GM18909 (cell line): ENCODE measurements at regions not wholly inside any gene's neighbourhood (a gene's known extent, or its start where the extent isn't known, plus 50 kb on each side); places are given as distances from the start of the nearest gene placed in this dataset.

Experiments
- ATAC-seq: cut with Tn5 transposase; IDR thresholded peaks from one replicate; pipeline ENCODE4 v1.9.1; 2021; ENCODE audit warnings: mild to moderate bottlenecking; ENCODE audit not compliant: unreplicated experiment, poor library complexity

DNA sequence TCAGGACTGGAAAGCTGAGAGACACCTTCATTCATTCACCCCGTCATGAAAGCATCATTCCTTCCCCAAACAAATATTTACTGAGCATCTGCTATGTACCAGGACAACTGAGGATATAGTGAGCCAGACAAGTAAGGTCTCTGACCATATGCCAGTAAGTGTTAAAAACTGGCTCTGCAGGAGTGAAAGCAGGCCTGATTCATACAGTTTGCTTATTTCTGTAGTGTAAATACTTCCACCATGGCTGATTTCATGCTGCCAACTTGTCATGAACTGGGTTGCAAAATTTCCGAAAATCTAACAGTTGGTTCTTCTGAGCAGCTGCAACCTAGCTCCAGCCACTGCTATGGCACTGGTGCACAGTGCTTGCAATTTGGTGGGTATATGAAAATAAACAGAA is 68.1 kb downstream of the YIPF5 start:
- no peak for ATAC-seq

DNA sequence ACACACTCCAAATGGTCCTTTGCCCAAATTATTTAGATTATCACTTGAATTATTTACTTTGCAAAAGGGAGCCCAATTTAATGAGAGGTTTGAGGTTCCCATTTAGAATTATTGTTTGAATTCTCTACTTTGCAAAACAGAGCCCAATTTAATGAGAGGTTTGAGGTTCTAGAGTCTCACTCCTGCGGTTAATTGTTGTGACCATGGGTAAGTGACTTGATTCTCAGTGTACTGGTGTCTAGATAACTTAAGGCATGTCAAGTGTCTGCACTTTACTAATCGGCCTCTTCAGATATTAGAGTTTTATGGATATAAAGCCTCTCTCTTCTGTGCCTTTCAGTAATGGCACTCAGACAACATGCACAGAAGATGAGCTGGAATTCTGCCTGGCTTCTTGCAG is 67.5 kb downstream of the YIPF5 start:
- no peak for ATAC-seq

DNA sequence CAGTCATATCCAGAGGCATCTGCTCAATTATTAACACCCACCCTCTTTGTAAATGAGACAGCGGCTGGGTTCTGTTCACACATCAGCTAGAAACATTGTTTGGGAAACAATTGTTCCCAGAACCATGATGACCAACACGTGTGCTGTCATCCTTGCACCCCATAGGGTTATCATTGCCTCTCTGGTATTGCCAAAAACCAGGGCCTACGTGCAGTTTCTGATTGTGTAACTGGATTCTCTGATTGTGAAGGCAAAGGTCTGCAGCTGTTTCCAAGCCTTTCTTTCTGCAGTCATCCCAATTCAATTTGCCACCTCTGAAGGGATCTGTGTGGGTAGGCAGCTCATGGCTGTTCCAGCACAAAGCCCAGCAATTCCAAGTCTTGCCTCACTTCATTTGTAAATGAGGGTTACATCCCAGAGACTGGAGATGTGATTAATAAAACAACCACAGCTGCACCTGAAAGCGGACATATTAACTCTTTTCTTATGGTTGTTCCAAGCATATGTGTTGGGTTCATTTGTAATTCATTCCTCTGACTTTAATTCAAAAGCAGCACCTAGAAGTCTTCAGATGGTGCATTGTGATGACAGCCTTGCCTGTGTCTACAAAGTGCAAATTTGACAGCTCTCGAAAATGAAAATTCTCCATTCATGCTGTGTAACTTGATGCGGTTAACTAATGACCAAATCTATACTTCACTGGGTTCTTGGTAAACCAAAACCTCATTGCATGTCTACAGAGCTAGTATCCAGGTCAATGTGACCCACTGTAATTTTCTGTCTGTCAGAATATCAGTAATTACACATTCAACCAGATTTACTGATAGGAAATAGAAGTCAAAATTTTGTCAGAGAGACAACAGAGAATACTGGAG is 66.6 kb downstream of the YIPF5 start:
- ATAC-seq, result no peak

DNA sequence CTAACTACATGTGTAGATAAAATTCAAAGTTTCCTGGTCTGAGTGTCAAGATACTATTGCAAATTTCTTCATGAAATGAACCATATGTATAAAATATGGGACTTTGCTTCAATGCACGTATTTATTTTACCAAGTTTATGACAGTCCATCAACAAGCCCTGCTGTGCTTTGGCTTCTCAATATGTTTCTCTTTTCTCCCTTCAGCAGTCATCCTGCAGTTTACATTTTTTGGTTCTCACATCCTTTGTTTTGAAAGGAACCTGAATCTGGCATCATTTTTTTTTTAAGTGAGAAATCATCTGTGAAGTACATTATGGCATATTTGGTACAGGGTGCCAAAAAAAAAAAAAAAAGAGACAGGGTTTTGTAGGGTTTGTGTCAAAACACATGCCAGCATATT is 65.1 kb downstream of the YIPF5 start:
- no peak for ATAC-seq

DNA sequence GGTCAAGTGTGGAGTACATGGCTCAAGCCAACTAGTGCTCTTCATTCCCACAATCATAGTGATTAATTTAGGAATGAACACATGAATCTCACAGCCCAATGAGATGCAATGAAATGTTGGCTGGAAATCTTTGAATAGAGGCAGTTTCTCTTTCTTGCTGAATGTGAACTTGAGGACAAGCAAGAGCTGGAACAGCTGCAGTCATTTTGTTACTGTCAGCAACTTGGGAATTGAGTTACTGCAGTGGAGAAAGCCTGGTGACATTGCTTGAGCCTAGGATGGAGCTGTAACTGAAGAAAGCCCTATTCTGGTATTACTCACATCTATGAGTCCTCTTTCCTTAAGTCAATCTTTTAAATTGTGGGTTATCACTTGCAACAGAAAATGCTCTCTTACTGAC is 62.3 kb downstream of the YIPF5 start:
- ATAC-seq, result no peak
